HG03342 (cell line): ENCODE measurements at regions not wholly inside any gene's neighbourhood (a gene's known extent, or its start where the extent isn't known, plus 50 kb on each side); places are given as distances from the start of the nearest gene placed in this dataset.
"Not testable (repeated sequence)": the region's sequence is repeated elsewhere in the genome, so short reads cannot be mapped to it uniquely, and the experiment has no call there.

Source experiments
- ATAC-seq: cut with Tn5 transposase; IDR thresholded peaks from one replicate; pipeline ENCODE4 v1.9.1; 2021; ENCODE audit warnings: mild to moderate bottlenecking, moderate library complexity; ENCODE audit not compliant: unreplicated experiment

- no peak for ATAC-seq
These were observed 273.6 kb downstream of the ZBBX start for GRCh38 chr3:167106456-167106855.

GRCh38 chr3:167102071-167102470, 278.0 kb downstream of the ZBBX start:
- ATAC-seq: no peak

- ATAC-seq: no peak
These were observed 279.4 kb downstream of the ZBBX start for GRCh38 chr3:167100651-167101050.

- no peak for ATAC-seq
These were observed 279.9 kb downstream of the ZBBX start for GRCh38 chr3:167100200-167100599.

GRCh38 chr3:167095976-167096375, 284.1 kb downstream of the ZBBX start:
- ATAC-seq: no peak

GRCh38 chr3:167094632-167095031, 285.5 kb downstream of the ZBBX start:
- ATAC-seq: no peak

- ATAC-seq: no peak
These were observed 288.9 kb downstream of the ZBBX start for GRCh38 chr3:167091226-167091625.

- ATAC-seq: no peak
These were observed 295.6 kb downstream of the ZBBX start for GRCh38 chr3:167084545-167084944.

- ATAC-seq: no peak
These were observed 302.0 kb downstream of the ZBBX start for GRCh38 chr3:167078070-167078622.

- ATAC-seq: no peak
These were observed 312.3 kb downstream of the ZBBX start for GRCh38 chr3:167067787-167068161.

- no peak for ATAC-seq
These were observed 312.9 kb downstream of the ZBBX start for GRCh38 chr3:167066977-167067786.

- no peak for ATAC-seq
These were observed 322.5 kb downstream of the ZBBX start for GRCh38 chr3:167057581-167057980.

GRCh38 chr3:167054926-167055325, 325.2 kb downstream of the ZBBX start:
- ATAC-seq: no peak

GRCh38 chr3:167051421-167051820, 328.7 kb downstream of the ZBBX start:
- no peak for ATAC-seq

GRCh38 chr3:167033866-167034265, 346.2 kb downstream of the ZBBX start:
- no peak for ATAC-seq

- ATAC-seq: no peak
These were observed 347.7 kb downstream of the ZBBX start for GRCh38 chr3:167032267-167032876.

- ATAC-seq: no peak
These were observed 348.6 kb downstream of the ZBBX start for GRCh38 chr3:167031364-167032049.

- ATAC-seq: no peak
These were observed 349.9 kb downstream of the ZBBX start for GRCh38 chr3:167030082-167030725.

- ATAC-seq: not testable (repeated sequence)
These were observed 360.6 kb downstream of the ZBBX start for GRCh38 chr3:167019503-167019902.

GRCh38 chr3:167018591-167019111, 361.4 kb downstream of the ZBBX start:
- not testable (repeated sequence) for ATAC-seq

- no peak for ATAC-seq
These were observed 367.4 kb downstream of the ZBBX start for GRCh38 chr3:167012691-167013090.
